A673 (cell line): ENCODE measurements at regions not wholly inside any gene's neighbourhood (a gene's known extent, or its start where the extent isn't known, plus 50 kb on each side); places are given as distances from the start of the nearest gene placed in this dataset.

Experiments used
- EZH2 ChIP-seq: fragments of 200-600 bp; sonication (generic); IDR thresholded peaks from 2 replicates; pipeline ENCODE4 v1.6.1; 2017; ENCODE audit warnings: borderline replicate concordance, low read depth, mild to moderate bottlenecking, mixed read lengths, antibody characterized with exemption, low read length; ENCODE audit not compliant: poor library complexity, severe bottlenecking
- TF ChIP-seq, protein P1 (sequence below): fragments of 300-800, 200-600 bp; sonication (generic); conservative IDR thresholded peaks from 2 replicates; pipeline ENCODE4 v1.5.1; 2017; ENCODE audit warnings: low read depth, mild to moderate bottlenecking, antibody characterized with exemption, low read length, moderate library complexity, mixed read lengths

DNA sequence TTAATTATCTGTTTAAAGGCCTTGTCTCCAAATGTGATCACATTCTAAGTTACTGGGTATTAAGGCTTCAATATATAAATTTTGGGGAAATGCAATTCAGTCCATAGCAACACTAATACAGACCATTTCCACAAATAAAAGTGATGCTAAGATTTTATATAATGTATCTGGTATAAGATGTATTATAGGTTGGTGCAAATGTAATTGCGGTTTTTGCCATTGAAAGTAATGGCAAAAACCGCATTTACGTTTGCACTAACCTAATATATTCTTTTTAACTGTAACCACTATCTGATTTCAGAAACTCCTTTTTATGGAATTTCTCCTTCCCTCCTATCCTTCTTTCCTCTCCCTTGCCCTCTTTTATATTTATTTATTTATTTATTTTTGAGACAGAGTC is 1020.6 kb downstream of the BCL11A start:
- TF ChIP-seq, protein P1, sequence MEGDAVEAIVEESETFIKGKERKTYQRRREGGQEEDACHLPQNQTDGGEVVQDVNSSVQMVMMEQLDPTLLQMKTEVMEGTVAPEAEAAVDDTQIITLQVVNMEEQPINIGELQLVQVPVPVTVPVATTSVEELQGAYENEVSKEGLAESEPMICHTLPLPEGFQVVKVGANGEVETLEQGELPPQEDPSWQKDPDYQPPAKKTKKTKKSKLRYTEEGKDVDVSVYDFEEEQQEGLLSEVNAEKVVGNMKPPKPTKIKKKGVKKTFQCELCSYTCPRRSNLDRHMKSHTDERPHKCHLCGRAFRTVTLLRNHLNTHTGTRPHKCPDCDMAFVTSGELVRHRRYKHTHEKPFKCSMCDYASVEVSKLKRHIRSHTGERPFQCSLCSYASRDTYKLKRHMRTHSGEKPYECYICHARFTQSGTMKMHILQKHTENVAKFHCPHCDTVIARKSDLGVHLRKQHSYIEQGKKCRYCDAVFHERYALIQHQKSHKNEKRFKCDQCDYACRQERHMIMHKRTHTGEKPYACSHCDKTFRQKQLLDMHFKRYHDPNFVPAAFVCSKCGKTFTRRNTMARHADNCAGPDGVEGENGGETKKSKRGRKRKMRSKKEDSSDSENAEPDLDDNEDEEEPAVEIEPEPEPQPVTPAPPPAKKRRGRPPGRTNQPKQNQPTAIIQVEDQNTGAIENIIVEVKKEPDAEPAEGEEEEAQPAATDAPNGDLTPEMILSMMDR: no peak
- no peak for TF ChIP-seq EZH2
